Common myeloid progenitor, CD34-positive (primary cell): ENCODE measurements at regions not wholly inside any gene's neighbourhood (a gene's known extent, or its start where the extent isn't known, plus 50 kb on each side); places are given as distances from the start of the nearest gene placed in this dataset.
"Not testable (repeated sequence)": the region's sequence is repeated elsewhere in the genome, so short reads cannot be mapped to it uniquely, and the experiment has no call there.

ENCODE experiments used
- CTCF ChIA-PET: fragments of 350-600 bp; sonication (Branson Sonifier 250); formaldehyde crosslinking; loops from one replicate; lab custom pipeline; 2021; ENCODE audit warnings: antibody characterized with exemption; lab: Charles Lee
- POLR2A ChIA-PET: fragments of 350-600 bp; sonication (Branson Sonifier 250); formaldehyde crosslinking; loops from one replicate; lab custom pipeline; 2021; ENCODE audit warnings: antibody characterized with exemption; lab: Charles Lee
- DNase-seq, 3 donors: peaks; one replicate each; pipeline versions ENCODE4 v3.0.0 to v3.0.0-alpha.2; 2013
- H3K27ac ChIP-seq, 2 experiments: 1 replicate in 1 of 2; 2 replicates in 1 of 2; pipeline ENCODE4 v1.7.0; 2013; ENCODE audit warnings: inconsistent platforms in 2 of 2, low read length in 2 of 2, mild to moderate bottlenecking in 2 of 2, low read depth in 1 of 2, moderate library complexity in 1 of 2; ENCODE audit not compliant: severe bottlenecking in 2 of 2, insufficient read depth in 1 of 2, poor library complexity in 1 of 2
- H3K27me3 ChIP-seq, 5 experiments: replicated peaks in 2 of 5; 1 replicate in 3 of 5; 2 replicates in 2 of 5; pipeline versions ENCODE4 v1.6.1 to v1.7.0; 2013; ENCODE audit warnings: low read length in 4 of 5, mild to moderate bottlenecking in 2 of 5, moderate library complexity in 2 of 5, inconsistent platforms in 1 of 5; ENCODE audit not compliant: insufficient read depth in 5 of 5, control insufficient read depth in 4 of 5
- H3K36me3 ChIP-seq, 4 experiments: 1 replicate in 2 of 4; 2 replicates in 2 of 4; pipeline versions ENCODE4 v1.6.1 to v1.7.0; 2013; ENCODE audit warnings: low read length in 3 of 4, control low read depth in 1 of 4, mild to moderate bottlenecking in 1 of 4; ENCODE audit not compliant: control insufficient read depth in 4 of 4, insufficient read depth in 4 of 4
- H3K4me1 ChIP-seq, 4 experiments: 1 replicate in 3 of 4; 2 replicates in 1 of 4; pipeline versions ENCODE4 v1.6.1 to v1.7.1; 2013; ENCODE audit warnings: low read length in 3 of 4, mild to moderate bottlenecking in 3 of 4, control low read depth in 1 of 4, inconsistent platforms in 1 of 4, moderate library complexity in 1 of 4; ENCODE audit not compliant: control insufficient read depth in 4 of 4, insufficient read depth in 4 of 4; ENCODE audit errors: control extremely low read depth in 1 of 4
- H3K4me3 ChIP-seq, 7 experiments: 1 replicate in 4 of 7; 2 replicates in 3 of 7; pipeline versions ENCODE4 v1.5.1 to v1.7.0; 2013; ENCODE audit warnings: mild to moderate bottlenecking in 7 of 7, low read length in 6 of 7, moderate library complexity in 6 of 7, inconsistent platforms in 2 of 7, low read depth in 2 of 7, control low read depth in 1 of 7; ENCODE audit not compliant: insufficient read depth in 4 of 7, control insufficient read depth in 1 of 7; ENCODE audit errors: extremely low read depth in 1 of 7
- H3K9me3 ChIP-seq, 5 experiments: 1 replicate in 4 of 5; 2 replicates in 1 of 5; pipeline versions ENCODE4 v1.6.1 to v1.7.1; 2013; ENCODE audit warnings: low read length in 4 of 5, mild to moderate bottlenecking in 2 of 5, inconsistent platforms in 1 of 5, low read depth in 1 of 5, moderate library complexity in 1 of 5; ENCODE audit not compliant: control insufficient read depth in 4 of 5, insufficient read depth in 2 of 5; ENCODE audit errors: control extremely low read depth in 1 of 5
- WGBS: methylation state at CpG from one replicate; pipeline ENCODE4 v1.1.5; 2013; ENCODE audit not compliant: insufficient coverage; 5-methylcytosine and 5-hydroxymethylcytosine counted together

- Histone ChIP-seq H3K27me3 (no peaks in the 10 kb centered on the region), H3K4me3 (no peak overlapping the region), H3K9me3 (peaks cover 0 to 2% (median 0%) of the 10 kb centered on the region in 5 experiments), H3K36me3 (no peaks in the 10 kb centered on the region), H3K4me1 (no peaks in the 10 kb centered on the region), H3K27ac (no peak overlapping the region)
- DNase-seq: no peak
- POLR2A ChIA-PET: no interaction called here
- CTCF ChIA-PET: no interaction called here
- 86% methylated on average over 3 of the region's 4 CpGs for WGBS
Observed at GRCh38 chr15:19956124-19956796, 585.3 kb downstream of the GOLGA6L6 start.

- DNase-seq: no peak
- CTCF ChIA-PET: no interaction called here
- Histone ChIP-seq H3K27me3 (peaks cover 0 to 5% (median 0%) of the 10 kb centered on the region in 5 experiments), H3K4me1 (no peaks in the 10 kb centered on the region), H3K27ac (no peak overlapping the region), H3K4me3 (no peak overlapping the region), H3K36me3 (no peaks in the 10 kb centered on the region), H3K9me3 (peaks cover 0 to 4% (median 2%) of the 10 kb centered on the region in 5 experiments)
- 51% methylated on average over 58 of the region's 70 CpGs for WGBS
- POLR2A ChIA-PET: no interaction called here
Observed at GRCh38 chr15:19944261-19944888, 597.2 kb downstream of the GOLGA6L6 start.

- no peaks in the 10 kb centered on the region for H3K36me3 ChIP-seq
- WGBS: 66% methylated on average over 11 of the region's 51 CpGs
- no peak overlapping the region for H3K27ac ChIP-seq
- ChIA-PET POLR2A (no interaction called here), CTCF (no interaction called here)
- no peak for DNase-seq
- no peaks in the 10 kb centered on the region for H3K4me1 ChIP-seq
- peaks cover 0 to 5% (median 0%) of the 10 kb centered on the region in 5 experiments for H3K27me3 ChIP-seq
- H3K9me3 ChIP-seq: peaks cover 0 to 4% (median 2%) of the 10 kb centered on the region in 5 experiments
- no peak overlapping the region for H3K4me3 ChIP-seq
Observed at GRCh38 chr15:19943515-19943914, 598.1 kb downstream of the GOLGA6L6 start.

- H3K4me1 ChIP-seq, H3K27me3 ChIP-seq, POLR2A ChIA-PET, H3K36me3 ChIP-seq, H3K9me3 ChIP-seq, DNase-seq, H3K27ac ChIP-seq, H3K4me3 ChIP-seq, CTCF ChIA-PET: not testable (repeated sequence)
- WGBS: 70% methylated on average over 1 of the region's 1 CpG
Observed at GRCh38 chr15:19903281-19903680, 638.3 kb downstream of the GOLGA6L6 start.

- CTCF ChIA-PET, H3K9me3 ChIP-seq, DNase-seq, H3K27ac ChIP-seq, H3K4me3 ChIP-seq, POLR2A ChIA-PET, H3K4me1 ChIP-seq, H3K36me3 ChIP-seq, H3K27me3 ChIP-seq: not testable (repeated sequence)
- WGBS: 67% methylated on average over 1 of the region's 1 CpG
Observed at GRCh38 chr15:19902388-19902787, 639.2 kb downstream of the GOLGA6L6 start.

GRCh38 chr15:19901414-19901813, 640.2 kb downstream of the GOLGA6L6 start:
- H3K9me3 ChIP-seq, POLR2A ChIA-PET, H3K27me3 ChIP-seq, DNase-seq, H3K4me3 ChIP-seq, H3K4me1 ChIP-seq, H3K27ac ChIP-seq, CTCF ChIA-PET, H3K36me3 ChIP-seq: not testable (repeated sequence)
- WGBS: no CpG with 5 or more reads among the region's 4 CpGs

GRCh38 chr15:19899021-19899824, 642.4 kb downstream of the GOLGA6L6 start:
- no peak for DNase-seq
- WGBS: 62% methylated on average over 42 of the region's 53 CpGs

More at GRCh38 chr15:19899021-19899824, 642.4 kb downstream of the GOLGA6L6 start:
- Histone ChIP-seq H3K9me3 (peaks cover 0 to 2% (median 0%) of the 10 kb centered on the region in 5 experiments), H3K4me3 (no peak overlapping the region), H3K27me3 (no peaks in the 10 kb centered on the region), H3K27ac (no peak overlapping the region), H3K36me3 (no peaks in the 10 kb centered on the region), H3K4me1 (no peaks in the 10 kb centered on the region)
- POLR2A ChIA-PET: no interaction called here
- CTCF ChIA-PET: no interaction called here
